NT2/D1 (cell line): ENCODE measurements at regions not wholly inside any gene's neighbourhood (a gene's known extent, or its start where the extent isn't known, plus 50 kb on each side); places are given as distances from the start of the nearest gene placed in this dataset.

Experiments
- SUZ12 ChIP-seq: IDR thresholded peaks from 2 replicates; pipeline ENCODE4 v1.6.1; 2011; ENCODE audit not compliant: insufficient read length, insufficient read depth; ENCODE audit errors: extremely low read depth
- YY1 ChIP-seq: IDR thresholded peaks from 2 replicates; pipeline ENCODE4 v1.6.1; 2011; ENCODE audit not compliant: insufficient read length, insufficient read depth

DNA sequence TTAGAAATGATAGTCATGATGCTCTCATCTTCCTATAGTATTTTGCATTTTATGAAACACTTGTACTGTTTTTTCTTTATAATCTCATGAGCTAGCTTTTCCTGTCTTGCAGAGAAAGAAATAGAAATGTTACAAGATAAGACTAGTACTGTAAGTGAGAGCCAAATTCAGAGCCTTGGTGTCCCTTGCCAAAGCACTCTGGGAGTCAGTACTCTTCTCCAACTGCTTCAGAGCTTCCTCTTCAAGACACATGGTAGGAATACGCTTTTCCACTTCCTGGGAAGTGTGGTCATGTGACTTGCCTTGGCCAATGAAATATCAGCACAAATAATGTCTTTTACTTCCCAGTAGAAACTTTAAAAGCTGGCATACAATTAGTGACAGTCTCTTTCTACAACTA, 112.4 kb downstream of the SEMA6D start:
- TF ChIP-seq YY1 (no peak), SUZ12 (no peak)
